ENCODE measurements at regions not wholly inside any gene's neighbourhood (a gene's known extent, or its start where the extent isn't known, plus 50 kb on each side); places are given as distances from the start of the nearest gene placed in this dataset.

DNA sequence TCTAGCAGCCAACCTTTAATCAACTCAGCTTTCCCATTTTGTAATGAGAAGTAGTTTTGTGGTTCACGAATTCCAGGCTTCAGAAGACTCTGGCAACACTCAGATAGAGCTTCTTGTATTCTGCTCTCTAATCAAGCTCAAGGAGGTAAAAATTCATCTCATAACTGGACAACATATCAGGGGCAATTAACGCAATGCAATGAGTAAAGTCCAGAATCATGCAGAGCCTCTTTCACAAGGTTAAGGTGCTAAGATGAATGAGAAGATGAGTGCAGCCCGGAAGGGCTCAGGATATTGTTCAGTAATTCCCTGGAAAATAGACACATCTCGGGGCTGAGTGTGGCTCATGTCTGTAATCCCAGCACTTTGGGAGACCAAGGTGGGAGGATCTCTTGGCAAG is 527.7 kb downstream of the SOX11 start:
- H3F3A ChIP-seq (ENCODE audit: insufficient read depth, low read length, poor library complexity, severe bottlenecking), result no peaks in the 10 kb centered on the region
- H2AFZ ChIP-seq (ENCODE audit: low read depth, low read length), result no peak overlapping the region
- no peak for TF ChIP-seq EP300 (conservative IDR thresholded peaks at IDR 0.05; ENCODE audit: poor library complexity, severe bottlenecking)
- TF ChIP-seq, protein P1, sequence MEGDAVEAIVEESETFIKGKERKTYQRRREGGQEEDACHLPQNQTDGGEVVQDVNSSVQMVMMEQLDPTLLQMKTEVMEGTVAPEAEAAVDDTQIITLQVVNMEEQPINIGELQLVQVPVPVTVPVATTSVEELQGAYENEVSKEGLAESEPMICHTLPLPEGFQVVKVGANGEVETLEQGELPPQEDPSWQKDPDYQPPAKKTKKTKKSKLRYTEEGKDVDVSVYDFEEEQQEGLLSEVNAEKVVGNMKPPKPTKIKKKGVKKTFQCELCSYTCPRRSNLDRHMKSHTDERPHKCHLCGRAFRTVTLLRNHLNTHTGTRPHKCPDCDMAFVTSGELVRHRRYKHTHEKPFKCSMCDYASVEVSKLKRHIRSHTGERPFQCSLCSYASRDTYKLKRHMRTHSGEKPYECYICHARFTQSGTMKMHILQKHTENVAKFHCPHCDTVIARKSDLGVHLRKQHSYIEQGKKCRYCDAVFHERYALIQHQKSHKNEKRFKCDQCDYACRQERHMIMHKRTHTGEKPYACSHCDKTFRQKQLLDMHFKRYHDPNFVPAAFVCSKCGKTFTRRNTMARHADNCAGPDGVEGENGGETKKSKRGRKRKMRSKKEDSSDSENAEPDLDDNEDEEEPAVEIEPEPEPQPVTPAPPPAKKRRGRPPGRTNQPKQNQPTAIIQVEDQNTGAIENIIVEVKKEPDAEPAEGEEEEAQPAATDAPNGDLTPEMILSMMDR (IDR thresholded peaks at IDR 0.05; ENCODE audit: poor library complexity, severe bottlenecking), result no peak
- TF ChIP-seq SMC3 (conservative IDR thresholded peaks at IDR 0.05; ENCODE audit: poor library complexity), result no peak
- TF ChIP-seq EZH2 (IDR thresholded peaks at IDR 0.05; ENCODE audit: borderline replicate concordance, insufficient read depth, low read length, poor library complexity, severe bottlenecking), result no peak
- H3K36me3 ChIP-seq (ENCODE audit: insufficient read depth, low read length), result no peaks in the 10 kb centered on the region
- H4K20me1 ChIP-seq (ENCODE audit: insufficient read depth), result no peaks in the 10 kb centered on the region
- no peak overlapping the region for H3K27ac ChIP-seq (ENCODE audit: low read length)
- H3K4me2 ChIP-seq (ENCODE audit: low read length), result no peak overlapping the region
- no peaks in the 10 kb centered on the region for H3K9me3 ChIP-seq (ENCODE audit: low read length)
- H3K79me2 ChIP-seq (replicated peaks; ENCODE audit: insufficient read depth, low read length), result no peaks in the 10 kb centered on the region
- no peaks in the 10 kb centered on the region for H3K9me2 ChIP-seq (ENCODE audit: insufficient read depth, low read length)
- H3K4me3 ChIP-seq (ENCODE audit: low read length), result no peak overlapping the region
- H3K9ac ChIP-seq (ENCODE audit: low read length), result no peak overlapping the region
- no peaks in the 10 kb centered on the region for H3K27me3 ChIP-seq (ENCODE audit: insufficient read depth, low read depth, low read length)

DNA sequence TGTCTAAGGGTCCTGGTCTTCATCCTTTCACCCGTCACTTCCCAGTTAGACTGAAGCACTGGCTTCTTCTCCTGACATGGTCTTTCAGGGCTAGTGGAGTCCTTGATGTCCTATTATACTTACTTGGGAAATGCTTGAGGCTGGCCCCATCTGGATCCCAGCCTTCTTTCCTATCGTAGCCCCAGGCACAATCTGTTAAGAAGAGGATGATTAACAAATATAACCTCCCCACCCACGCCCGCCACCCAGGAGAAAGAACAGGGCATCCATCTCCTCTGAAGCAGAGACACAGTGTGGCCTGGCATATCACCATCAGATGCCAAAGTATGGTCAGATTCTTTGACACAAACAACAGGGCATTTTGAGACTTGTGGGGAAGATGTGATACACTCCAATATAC is 530.1 kb downstream of the SOX11 start:
- H3K79me2 ChIP-seq (replicated peaks; ENCODE audit: insufficient read depth, low read length), result no peaks in the 10 kb centered on the region
- no peaks in the 10 kb centered on the region for H4K20me1 ChIP-seq (ENCODE audit: insufficient read depth)
- no peaks in the 10 kb centered on the region for H3K36me3 ChIP-seq (ENCODE audit: insufficient read depth, low read length)
- no peak overlapping the region for H3K27ac ChIP-seq (ENCODE audit: low read length)
- no peak overlapping the region for H3K9ac ChIP-seq (ENCODE audit: low read length)
- no peaks in the 10 kb centered on the region for H3K27me3 ChIP-seq (ENCODE audit: insufficient read depth, low read depth, low read length)
- H3K9me3 ChIP-seq (ENCODE audit: low read length), result no peaks in the 10 kb centered on the region
- H3F3A ChIP-seq (ENCODE audit: insufficient read depth, low read length, poor library complexity, severe bottlenecking), result no peaks in the 10 kb centered on the region
- H3K4me3 ChIP-seq (ENCODE audit: low read length), result no peak overlapping the region
- no peak overlapping the region for H3K4me2 ChIP-seq (ENCODE audit: low read length)
- TF ChIP-seq, protein P2, sequence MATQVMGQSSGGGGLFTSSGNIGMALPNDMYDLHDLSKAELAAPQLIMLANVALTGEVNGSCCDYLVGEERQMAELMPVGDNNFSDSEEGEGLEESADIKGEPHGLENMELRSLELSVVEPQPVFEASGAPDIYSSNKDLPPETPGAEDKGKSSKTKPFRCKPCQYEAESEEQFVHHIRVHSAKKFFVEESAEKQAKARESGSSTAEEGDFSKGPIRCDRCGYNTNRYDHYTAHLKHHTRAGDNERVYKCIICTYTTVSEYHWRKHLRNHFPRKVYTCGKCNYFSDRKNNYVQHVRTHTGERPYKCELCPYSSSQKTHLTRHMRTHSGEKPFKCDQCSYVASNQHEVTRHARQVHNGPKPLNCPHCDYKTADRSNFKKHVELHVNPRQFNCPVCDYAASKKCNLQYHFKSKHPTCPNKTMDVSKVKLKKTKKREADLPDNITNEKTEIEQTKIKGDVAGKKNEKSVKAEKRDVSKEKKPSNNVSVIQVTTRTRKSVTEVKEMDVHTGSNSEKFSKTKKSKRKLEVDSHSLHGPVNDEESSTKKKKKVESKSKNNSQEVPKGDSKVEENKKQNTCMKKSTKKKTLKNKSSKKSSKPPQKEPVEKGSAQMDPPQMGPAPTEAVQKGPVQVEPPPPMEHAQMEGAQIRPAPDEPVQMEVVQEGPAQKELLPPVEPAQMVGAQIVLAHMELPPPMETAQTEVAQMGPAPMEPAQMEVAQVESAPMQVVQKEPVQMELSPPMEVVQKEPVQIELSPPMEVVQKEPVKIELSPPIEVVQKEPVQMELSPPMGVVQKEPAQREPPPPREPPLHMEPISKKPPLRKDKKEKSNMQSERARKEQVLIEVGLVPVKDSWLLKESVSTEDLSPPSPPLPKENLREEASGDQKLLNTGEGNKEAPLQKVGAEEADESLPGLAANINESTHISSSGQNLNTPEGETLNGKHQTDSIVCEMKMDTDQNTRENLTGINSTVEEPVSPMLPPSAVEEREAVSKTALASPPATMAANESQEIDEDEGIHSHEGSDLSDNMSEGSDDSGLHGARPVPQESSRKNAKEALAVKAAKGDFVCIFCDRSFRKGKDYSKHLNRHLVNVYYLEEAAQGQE (IDR thresholded peaks at IDR 0.05; ENCODE audit: borderline replicate concordance), result no peak
- TF ChIP-seq TAF1 (IDR thresholded peaks at IDR 0.05; ENCODE audit: low read depth) (no peak), SMC3 (conservative IDR thresholded peaks at IDR 0.05; ENCODE audit: poor library complexity) (no peak), EP300 (conservative IDR thresholded peaks at IDR 0.05; ENCODE audit: poor library complexity, severe bottlenecking) (no peak), POLR2AphosphoS5 (IDR thresholded peaks at IDR 0.05) (no peak), EZH2 (IDR thresholded peaks at IDR 0.05; ENCODE audit: borderline replicate concordance, insufficient read depth, low read length, poor library complexity, severe bottlenecking) (no peak), RAD21 (conservative IDR thresholded peaks at IDR 0.05) (no peak), MXI1 (conservative IDR thresholded peaks at IDR 0.05; ENCODE audit: poor library complexity, severe bottlenecking) (no peak)
- H2AFZ ChIP-seq (ENCODE audit: low read depth, low read length), result no peak overlapping the region
- no peaks in the 10 kb centered on the region for H3K9me2 ChIP-seq (ENCODE audit: insufficient read depth, low read length)

DNA sequence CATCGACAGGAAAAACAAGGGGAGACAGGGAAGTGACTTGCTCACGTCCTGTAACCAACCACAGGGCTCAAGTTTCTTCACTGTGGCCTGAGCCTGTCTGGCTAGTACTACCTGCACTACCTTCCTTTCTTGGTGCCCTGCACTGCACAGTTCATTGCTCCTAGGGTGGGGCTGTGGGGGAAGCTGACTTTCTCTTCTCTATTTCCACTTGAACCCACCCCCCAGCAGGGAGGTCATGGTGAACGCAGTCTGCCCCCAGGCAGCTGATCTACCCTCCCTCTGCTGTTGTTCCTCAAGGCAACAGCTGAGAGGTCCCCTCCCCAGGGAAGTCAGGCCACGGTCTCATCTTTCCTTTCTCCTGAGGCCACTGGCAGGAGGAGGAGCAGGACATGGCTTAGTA is 532.1 kb downstream of the SOX11 start:
- Histone ChIP-seq H2AFZ (ENCODE audit: low read depth, low read length) (no peak overlapping the region), H3K4me2 (ENCODE audit: low read length) (no peak overlapping the region), H3K4me3 (ENCODE audit: low read length) (no peak overlapping the region), H3K9me3 (ENCODE audit: low read length) (no peaks in the 10 kb centered on the region), H3K27me3 (ENCODE audit: insufficient read depth, low read depth, low read length) (no peaks in the 10 kb centered on the region), H4K20me1 (ENCODE audit: insufficient read depth) (no peaks in the 10 kb centered on the region), H3K9me2 (ENCODE audit: insufficient read depth, low read length) (no peaks in the 10 kb centered on the region), H3K9ac (ENCODE audit: low read length) (no peak overlapping the region), H3K36me3 (ENCODE audit: insufficient read depth, low read length) (no peaks in the 10 kb centered on the region), H3K79me2 (replicated peaks; ENCODE audit: insufficient read depth, low read length) (no peaks in the 10 kb centered on the region), H3K27ac (ENCODE audit: low read length) (no peak overlapping the region), H3F3A (ENCODE audit: insufficient read depth, low read length, poor library complexity, severe bottlenecking) (no peaks in the 10 kb centered on the region)
- TF ChIP-seq EZH2 (IDR thresholded peaks at IDR 0.05; ENCODE audit: borderline replicate concordance, insufficient read depth, low read length, poor library complexity, severe bottlenecking), result no peak
- TF ChIP-seq, protein P1 (IDR thresholded peaks at IDR 0.05; ENCODE audit: poor library complexity, severe bottlenecking), result no peak
- TF ChIP-seq POLR2AphosphoS5 (IDR thresholded peaks at IDR 0.05), result no peak
- no peak for TF ChIP-seq RAD21 (conservative IDR thresholded peaks at IDR 0.05)
- TF ChIP-seq MXI1 (conservative IDR thresholded peaks at IDR 0.05; ENCODE audit: poor library complexity, severe bottlenecking), result no peak
- TF ChIP-seq SMC3 (conservative IDR thresholded peaks at IDR 0.05; ENCODE audit: poor library complexity), result no peak
- no peak for TF ChIP-seq TAF1 (IDR thresholded peaks at IDR 0.05; ENCODE audit: low read depth)
- no peak for TF ChIP-seq EP300 (conservative IDR thresholded peaks at IDR 0.05; ENCODE audit: poor library complexity, severe bottlenecking)
- TF ChIP-seq, protein P2 (IDR thresholded peaks at IDR 0.05; ENCODE audit: borderline replicate concordance), result no peak

All from neural cell (in vitro differentiated cells).